Medulla oblongata (tissue), 1 donor: ENCODE measurements at regions not wholly inside any gene's neighbourhood (a gene's known extent, or its start where the extent isn't known, plus 50 kb on each side); places are given as distances from the start of the nearest gene placed in this dataset.

Source experiments
- DNase-seq: peaks from one replicate; pipeline ENCODE4 v3.0.0-alpha.2; 2015; ENCODE audit errors: extremely low spot score

- no peak for DNase-seq
These were observed 153.0 kb downstream of the BBOX1 start for GRCh38 chr11:27193434-27194225.

- DNase-seq = no peak
These were observed 151.6 kb downstream of the BBOX1 start for GRCh38 chr11:27192184-27192583.

- no peak for DNase-seq
These were observed 151.0 kb downstream of the BBOX1 start for GRCh38 chr11:27191639-27192038.

GRCh38 chr11:27188696-27189095 is 148.1 kb downstream of the BBOX1 start:
- no peak for DNase-seq

GRCh38 chr11:27187848-27188621 is 147.4 kb downstream of the BBOX1 start:
- no peak for DNase-seq

GRCh38 chr11:27187075-27187847 is 146.6 kb downstream of the BBOX1 start:
- no peak for DNase-seq

- DNase-seq = no peak
These were observed 146.0 kb downstream of the BBOX1 start for GRCh38 chr11:27186580-27186979.

- DNase-seq = no peak
These were observed 144.1 kb downstream of the BBOX1 start for GRCh38 chr11:27184458-27185312.

GRCh38 chr11:27183672-27184457 is 143.2 kb downstream of the BBOX1 start:
- peak; percentile 84 for DNase-seq

GRCh38 chr11:27179334-27179733 is 138.7 kb downstream of the BBOX1 start:
- no peak for DNase-seq

GRCh38 chr11:27178859-27179258 is 138.2 kb downstream of the BBOX1 start:
- DNase-seq = no peak
